22Rv1 (cell line): ENCODE measurements at regions not wholly inside any gene's neighbourhood (a gene's known extent, or its start where the extent isn't known, plus 50 kb on each side); places are given as distances from the start of the nearest gene placed in this dataset.
"Not testable (repeated sequence)": the region's sequence is repeated elsewhere in the genome, so short reads cannot be mapped to it uniquely, and the experiment has no call there.

Source experiments
- CTCF ChIP-seq: fragments of 450-650 bp; IDR thresholded peaks from 2 replicates; pipeline ENCODE4 v1.5.1; 2017; ENCODE audit warnings: mild to moderate bottlenecking
- ZFX ChIP-seq: fragments of 450-650 bp; IDR thresholded peaks from 2 replicates; pipeline ENCODE4 v1.6.1; 2017; ENCODE audit warnings: antibody characterized with exemption, borderline replicate concordance

GRCh38 chr9:95779597-95779996 lies 95.9 kb upstream of the ERCC6L2 start:
- TF ChIP-seq CTCF, ZFX: not testable (repeated sequence)
